Hepatocyte (in vitro differentiated cells): ENCODE measurements at regions not wholly inside any gene's neighbourhood (a gene's known extent, or its start where the extent isn't known, plus 50 kb on each side); places are given as distances from the start of the nearest gene placed in this dataset.

Experiments
- DNase-seq: peaks from one replicate; pipeline ENCODE4 v3.0.0-alpha.2; 2016; ENCODE audit warnings: low spot score
- H2AFZ ChIP-seq: fragments of 200-600 bp; sonication (generic); 2 replicates; pipeline ENCODE4 v1.6.0; 2016; ENCODE audit warnings: antibody characterized with exemption, mild to moderate bottlenecking
- H3K27ac ChIP-seq: fragments of 200-600 bp; sonication (generic); 2 replicates; pipeline ENCODE4 v1.5.1; 2016; ENCODE audit warnings: mild to moderate bottlenecking
- H3K27me3 ChIP-seq: fragments of 200-600 bp; sonication (generic); 2 replicates; pipeline ENCODE4 v1.6.1; 2016
- H3K36me3 ChIP-seq: fragments of 200-600 bp; sonication (generic); replicated peaks from 2 replicates; pipeline ENCODE4 v1.5.1; 2016; ENCODE audit warnings: low read depth; ENCODE audit not compliant: insufficient read depth
- H3K4me1 ChIP-seq: fragments of 200-600 bp; sonication (generic); 2 replicates; pipeline ENCODE4 v1.5.1; 2016; ENCODE audit warnings: mild to moderate bottlenecking, moderate library complexity; ENCODE audit not compliant: insufficient read depth
- H3K4me2 ChIP-seq: fragments of 200-600 bp; sonication (generic); 2 replicates; pipeline ENCODE4 v1.6.0; 2016
- H3K4me3 ChIP-seq: fragments of 200-600 bp; sonication (generic); 2 replicates; pipeline ENCODE4 v1.5.1; 2016; ENCODE audit warnings: mild to moderate bottlenecking
- H3K79me2 ChIP-seq: fragments of 200-600 bp; sonication (generic); 2 replicates; pipeline ENCODE4 v1.6.0; 2017; ENCODE audit warnings: mild to moderate bottlenecking
- H3K9me2 ChIP-seq: fragments of 200-600 bp; sonication (generic); replicated peaks from 2 replicates; pipeline ENCODE4 v1.6.0; 2017; ENCODE audit warnings: mild to moderate bottlenecking; ENCODE audit not compliant: insufficient read depth
- H3K9me3 ChIP-seq: fragments of 200-600 bp; sonication (generic); 2 replicates; pipeline ENCODE4 v1.5.1; 2016; ENCODE audit warnings: low read depth, mild to moderate bottlenecking
- H4K20me1 ChIP-seq: fragments of 200-600 bp; sonication (generic); 2 replicates; pipeline ENCODE4 v1.6.0; 2016; ENCODE audit warnings: mild to moderate bottlenecking; ENCODE audit not compliant: insufficient read depth, poor library complexity, severe bottlenecking
- EZH2 ChIP-seq: fragments of 200-600 bp; sonication (generic); IDR thresholded peaks from 2 replicates; pipeline ENCODE4 v1.6.1; 2016; ENCODE audit warnings: antibody characterized with exemption, mild to moderate bottlenecking, borderline replicate concordance
- EZH2phosphoT487 ChIP-seq: fragments of 200-600 bp; sonication (generic); IDR thresholded peaks from one replicate; pipeline ENCODE4 v1.6.1; 2018; ENCODE audit warnings: antibody characterized with exemption, mild to moderate bottlenecking, low read depth, moderate library complexity; ENCODE audit not compliant: unreplicated experiment, severe bottlenecking
- WGBS: methylation state at CpG from one replicate; pipeline ENCODE4 v1.1.6; 2016; ENCODE audit warnings: low lambda C conversion rate; ENCODE audit errors: missing lambda C conversion rate; 5-methylcytosine and 5-hydroxymethylcytosine counted together
- TF ChIP-seq, protein P1 (sequence below): fragments of 200-600 bp; sonication (generic); IDR thresholded peaks from 2 replicates; pipeline ENCODE4 v1.5.1; 2016; ENCODE audit warnings: antibody characterized with exemption, mild to moderate bottlenecking; ENCODE audit not compliant: poor library complexity

DNA sequence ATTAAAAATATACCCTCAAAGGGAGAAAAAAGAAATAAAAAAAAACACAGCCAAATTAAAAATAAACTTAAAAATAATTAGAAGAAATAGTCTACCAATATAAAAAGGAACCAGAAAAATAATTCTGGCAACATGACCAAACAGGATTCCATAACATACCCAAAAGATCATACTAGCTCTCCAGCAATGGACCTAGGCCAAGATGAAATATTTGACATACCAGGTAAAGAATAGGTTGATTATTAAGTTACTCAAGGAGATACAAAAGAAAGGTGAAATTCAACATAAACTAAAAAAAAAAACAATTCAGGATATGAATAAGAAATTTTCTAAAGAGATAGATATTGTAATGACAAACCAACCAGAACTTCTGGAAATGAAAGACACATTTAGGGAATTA is 121.3 kb upstream of the SCAF11 start:
- DNase-seq, result no peak
- Histone ChIP-seq H3K4me2 (peak overlapping the region; percentile 10), H3K4me3 (no peak overlapping the region), H3K79me2 (no peaks in the 10 kb centered on the region), H2AFZ (no peak overlapping the region), H3K27me3 (no peaks in the 10 kb centered on the region), H3K9me3 (no peaks in the 10 kb centered on the region), H3K27ac (peak overlapping the region; percentile 7), H3K36me3 (no peaks in the 10 kb centered on the region), H4K20me1 (no peaks in the 10 kb centered on the region), H3K4me1 (peaks cover 8% of the 10 kb centered on the region), H3K9me2 (no peaks in the 10 kb centered on the region)
- no peak for TF ChIP-seq EZH2
- TF ChIP-seq, protein P1, sequence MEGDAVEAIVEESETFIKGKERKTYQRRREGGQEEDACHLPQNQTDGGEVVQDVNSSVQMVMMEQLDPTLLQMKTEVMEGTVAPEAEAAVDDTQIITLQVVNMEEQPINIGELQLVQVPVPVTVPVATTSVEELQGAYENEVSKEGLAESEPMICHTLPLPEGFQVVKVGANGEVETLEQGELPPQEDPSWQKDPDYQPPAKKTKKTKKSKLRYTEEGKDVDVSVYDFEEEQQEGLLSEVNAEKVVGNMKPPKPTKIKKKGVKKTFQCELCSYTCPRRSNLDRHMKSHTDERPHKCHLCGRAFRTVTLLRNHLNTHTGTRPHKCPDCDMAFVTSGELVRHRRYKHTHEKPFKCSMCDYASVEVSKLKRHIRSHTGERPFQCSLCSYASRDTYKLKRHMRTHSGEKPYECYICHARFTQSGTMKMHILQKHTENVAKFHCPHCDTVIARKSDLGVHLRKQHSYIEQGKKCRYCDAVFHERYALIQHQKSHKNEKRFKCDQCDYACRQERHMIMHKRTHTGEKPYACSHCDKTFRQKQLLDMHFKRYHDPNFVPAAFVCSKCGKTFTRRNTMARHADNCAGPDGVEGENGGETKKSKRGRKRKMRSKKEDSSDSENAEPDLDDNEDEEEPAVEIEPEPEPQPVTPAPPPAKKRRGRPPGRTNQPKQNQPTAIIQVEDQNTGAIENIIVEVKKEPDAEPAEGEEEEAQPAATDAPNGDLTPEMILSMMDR, result no peak
- no peak for TF ChIP-seq EZH2phosphoT487

DNA sequence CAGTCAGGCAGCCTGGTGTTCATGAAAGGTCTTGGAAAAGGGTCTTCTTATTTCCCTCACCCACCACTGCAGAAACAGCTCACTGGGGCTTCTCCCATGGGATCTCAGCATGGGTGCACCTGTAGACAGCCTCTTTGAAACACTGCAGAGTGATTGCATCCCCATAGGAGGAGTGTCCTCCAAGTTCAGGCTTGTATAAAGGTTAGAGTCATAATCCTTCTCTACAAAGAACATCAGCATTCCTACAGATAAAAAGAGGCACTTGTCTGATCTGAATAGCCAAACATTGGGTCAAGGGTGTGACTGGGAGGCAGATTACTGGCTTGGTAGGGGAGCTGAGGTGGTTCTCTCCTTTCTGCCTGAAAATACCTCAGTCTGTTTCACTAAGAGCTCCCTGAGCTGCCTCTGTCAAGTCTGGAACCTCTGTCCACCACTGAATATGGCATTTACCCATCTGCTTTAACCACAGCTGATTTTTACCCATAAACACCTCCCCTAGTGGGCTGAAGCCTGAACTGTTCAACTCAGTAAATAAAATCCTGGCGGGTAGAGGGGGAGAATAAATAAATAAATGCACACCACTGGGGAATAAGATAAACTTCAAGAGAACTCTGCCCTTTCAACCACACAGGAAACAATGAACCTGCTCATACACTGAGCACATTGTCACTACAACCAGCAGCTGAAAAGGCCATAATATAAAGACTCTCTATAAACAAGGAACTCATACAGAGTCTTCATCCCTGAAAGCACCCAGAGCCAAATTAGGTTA is 120.7 kb upstream of the SCAF11 start:
- Histone ChIP-seq H3K79me2 (no peaks in the 10 kb centered on the region), H4K20me1 (no peaks in the 10 kb centered on the region), H2AFZ (no peak overlapping the region), H3K27me3 (no peaks in the 10 kb centered on the region), H3K4me2 (peak overlapping the region; percentile 10), H3K27ac (peak overlapping the region; percentile 7), H3K9me2 (no peaks in the 10 kb centered on the region), H3K9me3 (no peaks in the 10 kb centered on the region), H3K36me3 (no peaks in the 10 kb centered on the region), H3K4me3 (no peak overlapping the region), H3K4me1 (peaks cover 8% of the 10 kb centered on the region)
- no peak for DNase-seq
- WGBS, result 50% methylated on average over 1 of the region's 1 CpG
- TF ChIP-seq EZH2phosphoT487 (no peak), EZH2 (no peak)
- TF ChIP-seq, protein P1, result peak; percentile 20

DNA sequence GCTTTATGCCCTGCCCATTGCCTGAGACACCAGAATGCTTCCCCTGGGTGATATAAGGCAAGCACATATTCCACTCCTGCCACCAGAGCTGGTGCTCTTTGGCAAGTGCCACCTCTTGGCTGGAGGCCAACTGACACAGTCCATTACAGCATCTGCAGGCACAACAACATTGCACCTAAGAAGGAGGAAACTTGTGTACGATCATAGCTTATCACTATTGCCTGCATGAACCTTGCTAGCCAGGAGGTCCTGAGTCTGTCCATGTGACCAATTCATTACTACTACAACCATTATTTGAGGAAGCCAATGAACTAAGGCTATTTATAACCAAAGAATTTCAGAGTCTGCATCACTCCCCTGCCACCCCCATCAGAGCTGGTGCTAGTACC is 119.8 kb upstream of the SCAF11 start:
- Histone ChIP-seq H3K27ac (no peak overlapping the region), H4K20me1 (no peaks in the 10 kb centered on the region), H3K36me3 (no peaks in the 10 kb centered on the region), H3K4me3 (no peak overlapping the region), H3K9me2 (no peaks in the 10 kb centered on the region), H3K79me2 (no peaks in the 10 kb centered on the region), H2AFZ (no peak overlapping the region), H3K9me3 (no peaks in the 10 kb centered on the region), H3K27me3 (no peaks in the 10 kb centered on the region), H3K4me2 (no peak overlapping the region), H3K4me1 (peaks cover 8% of the 10 kb centered on the region)
- TF ChIP-seq EZH2phosphoT487, result no peak
- TF ChIP-seq EZH2, result no peak
- TF ChIP-seq, protein P1, result no peak
- no peak for DNase-seq
- WGBS, result 57% methylated on average over 1 of the region's 1 CpG
